Esophagus muscularis mucosa (tissue), 4 donors: ENCODE measurements at regions not wholly inside any gene's neighbourhood (a gene's known extent, or its start where the extent isn't known, plus 50 kb on each side); places are given as distances from the start of the nearest gene placed in this dataset.

Source experiments
- DNase-seq: peaks from one replicate; pipeline ENCODE4 v3.0.0-alpha.2; 2017; ENCODE audit errors: extremely low spot score
- H3K27ac ChIP-seq, 4 donors: fragments of 200-600 bp; sonication (generic); replicated peaks in 1 of 4; 1 replicate in 3 of 4; 2 replicates in 1 of 4; pipeline ENCODE4 v1.5.1; 2016 to 2019; ENCODE audit warnings: mild to moderate bottlenecking in 1 of 4
- H3K27me3 ChIP-seq, 4 donors: fragments of 200-600 bp; sonication (generic); one replicate each; pipeline versions ENCODE4 v1.5.1 to v1.6.0; 2016 to 2019
- H3K36me3 ChIP-seq, 4 donors: fragments of 200-600 bp; sonication (generic); one replicate each; pipeline ENCODE4 v1.5.1; 2016 to 2019
- H3K4me1 ChIP-seq, 4 donors: fragments of 200-600 bp; sonication (generic); one replicate each; pipeline ENCODE4 v1.5.1; 2016 to 2019
- H3K4me3 ChIP-seq, 4 donors: fragments of 200-600 bp; sonication (generic); 1 replicate in 2 of 4; 2 replicates in 2 of 4; pipeline ENCODE4 v1.5.1; 2016 to 2019; ENCODE audit warnings: mild to moderate bottlenecking in 4 of 4, moderate library complexity in 1 of 4
- H3K9me3 ChIP-seq, 4 donors: fragments of 200-600 bp; sonication (generic); 1 replicate in 3 of 4; 2 replicates in 1 of 4; pipeline ENCODE4 v1.5.1; 2016 to 2019
- EP300 ChIP-seq: sonication (generic); formaldehyde crosslinking; IDR thresholded peaks from one replicate; pipeline ENCODE4 v1.6.1; 2017; ENCODE audit warnings: antibody characterized with exemption
- POLR2A ChIP-seq: fragments of 450-650 bp; IDR thresholded peaks from one replicate; pipeline ENCODE4 v1.6.1; 2017; ENCODE audit warnings: antibody characterized with exemption, moderate library complexity, mild to moderate bottlenecking, low read depth
- POLR2AphosphoS5 ChIP-seq, 2 donors: sonication (generic); formaldehyde crosslinking; IDR thresholded peaks; one replicate each; pipeline ENCODE4 v1.6.1; 2017; ENCODE audit warnings: antibody characterized with exemption in 2 of 2
- WGBS: methylation state at CpG from one replicate; pipeline ENCODE4 v1.1.5; 2018; 5-methylcytosine and 5-hydroxymethylcytosine counted together
- intact Hi-C: fragments of 100-400 bp; cut with DNase I; formaldehyde crosslinking; loops from one replicate; pipeline ENCODE4 v1.15.1; 2023
- TF ChIP-seq, protein P1 (sequence below), 3 experiments: fragments of 200-600 bp in 2 of 3; fragments of 450-650 bp in 1 of 3; sonication (generic) in 2 of 3; IDR thresholded peaks; one replicate each; pipeline ENCODE4 v1.5.1; 2017 to 2019; ENCODE audit warnings: antibody characterized with exemption in 3 of 3, mild to moderate bottlenecking in 2 of 3, moderate library complexity in 1 of 3

DNA sequence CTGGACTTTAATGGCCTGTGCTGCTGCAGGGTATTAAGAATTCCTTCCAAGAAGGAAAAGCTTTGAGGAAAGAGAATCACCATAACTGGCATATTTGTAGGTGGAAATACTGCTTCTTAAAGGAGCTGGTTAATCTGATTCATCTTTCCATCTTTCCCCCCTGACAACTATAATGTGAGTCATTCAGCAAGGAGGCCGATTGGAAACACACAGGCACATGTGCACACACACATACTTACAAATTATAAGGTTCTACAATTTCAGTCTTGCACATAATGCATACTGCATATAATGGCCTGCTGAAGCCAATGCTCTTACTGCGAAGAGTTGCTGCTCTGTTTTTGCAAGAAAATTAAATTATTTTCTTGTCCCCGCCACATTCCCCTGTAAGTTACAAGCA is 78.8 kb upstream of the TPP2 start:
- TF ChIP-seq, protein P1, sequence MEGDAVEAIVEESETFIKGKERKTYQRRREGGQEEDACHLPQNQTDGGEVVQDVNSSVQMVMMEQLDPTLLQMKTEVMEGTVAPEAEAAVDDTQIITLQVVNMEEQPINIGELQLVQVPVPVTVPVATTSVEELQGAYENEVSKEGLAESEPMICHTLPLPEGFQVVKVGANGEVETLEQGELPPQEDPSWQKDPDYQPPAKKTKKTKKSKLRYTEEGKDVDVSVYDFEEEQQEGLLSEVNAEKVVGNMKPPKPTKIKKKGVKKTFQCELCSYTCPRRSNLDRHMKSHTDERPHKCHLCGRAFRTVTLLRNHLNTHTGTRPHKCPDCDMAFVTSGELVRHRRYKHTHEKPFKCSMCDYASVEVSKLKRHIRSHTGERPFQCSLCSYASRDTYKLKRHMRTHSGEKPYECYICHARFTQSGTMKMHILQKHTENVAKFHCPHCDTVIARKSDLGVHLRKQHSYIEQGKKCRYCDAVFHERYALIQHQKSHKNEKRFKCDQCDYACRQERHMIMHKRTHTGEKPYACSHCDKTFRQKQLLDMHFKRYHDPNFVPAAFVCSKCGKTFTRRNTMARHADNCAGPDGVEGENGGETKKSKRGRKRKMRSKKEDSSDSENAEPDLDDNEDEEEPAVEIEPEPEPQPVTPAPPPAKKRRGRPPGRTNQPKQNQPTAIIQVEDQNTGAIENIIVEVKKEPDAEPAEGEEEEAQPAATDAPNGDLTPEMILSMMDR (IDR thresholded peaks at IDR 0.05): no peak
- TF ChIP-seq EP300: no peak
- no peak for TF ChIP-seq POLR2A
- TF ChIP-seq POLR2AphosphoS5 (IDR thresholded peaks at IDR 0.05): no peak
- no peak overlapping the region for H3K27ac ChIP-seq
- H3K4me3 ChIP-seq: no peak overlapping the region
- H3K4me1 ChIP-seq: no peaks in the 10 kb centered on the region
- H3K27me3 ChIP-seq: no peaks in the 10 kb centered on the region
- 62% methylated on average over 3 of the region's 3 CpGs for WGBS
- intact Hi-C loops: no loop called here
- DNase-seq: no peak
- H3K36me3 ChIP-seq: no peaks in the 10 kb centered on the region
- H3K9me3 ChIP-seq: no peaks in the 10 kb centered on the region

DNA sequence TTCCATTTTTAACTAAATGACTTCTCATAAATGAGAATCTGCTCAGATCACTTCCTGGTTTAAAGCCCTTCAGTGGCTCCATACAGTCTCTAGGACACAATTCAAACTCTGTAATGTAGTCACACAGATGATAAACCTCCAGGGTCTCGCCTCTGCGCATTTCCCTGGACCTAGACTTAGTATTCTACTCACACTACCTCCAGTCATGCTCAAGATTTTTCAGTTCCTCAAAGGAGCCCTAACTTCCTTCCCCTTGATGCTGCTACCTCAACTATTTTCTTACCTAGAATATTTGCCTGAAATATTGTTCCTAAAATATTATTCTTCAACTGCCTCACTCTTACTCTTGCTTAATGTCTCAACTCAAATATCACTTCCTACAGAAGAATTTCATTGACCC is 86.7 kb upstream of the TPP2 start:
- H3K9me3 ChIP-seq: peaks cover 0 to 5% (median 0%) of the 10 kb centered on the region in 4 donors
- 88% methylated on average over 2 of the region's 2 CpGs for WGBS
- no peak for TF ChIP-seq POLR2AphosphoS5 (IDR thresholded peaks at IDR 0.05)
- TF ChIP-seq POLR2A: no peak
- TF ChIP-seq, protein P1 (IDR thresholded peaks at IDR 0.05): no peak
- TF ChIP-seq EP300: no peak
- no peaks in the 10 kb centered on the region for H3K36me3 ChIP-seq
- H3K27me3 ChIP-seq: no peaks in the 10 kb centered on the region
- H3K4me1 ChIP-seq: no peaks in the 10 kb centered on the region
- no peak for DNase-seq
- intact Hi-C loops: no loop called here
- no peak overlapping the region for H3K4me3 ChIP-seq
- H3K27ac ChIP-seq: no peak overlapping the region

DNA sequence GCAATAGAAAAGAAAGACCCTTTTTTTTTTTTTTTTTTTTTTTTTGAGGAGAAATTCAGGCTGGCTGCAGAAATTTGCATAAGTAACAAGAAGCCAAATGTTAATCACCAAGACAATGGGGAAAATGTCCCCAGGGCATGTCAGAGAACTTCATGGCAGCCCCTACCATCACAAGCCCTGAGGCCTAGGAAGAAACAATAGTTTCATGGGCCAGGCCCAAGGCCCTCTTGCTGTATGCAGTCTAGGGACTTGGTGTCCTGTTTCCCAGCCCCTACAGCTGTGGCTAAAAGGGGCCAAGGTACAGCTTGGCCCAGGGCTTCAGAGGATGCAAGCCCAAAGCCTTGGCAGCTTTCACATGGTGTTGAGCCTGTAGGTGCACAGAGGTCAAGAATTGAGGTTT is 88.4 kb upstream of the TPP2 start:
- Histone ChIP-seq H3K27ac (no peak overlapping the region), H3K36me3 (no peaks in the 10 kb centered on the region), H3K27me3 (no peaks in the 10 kb centered on the region), H3K4me1 (no peaks in the 10 kb centered on the region), H3K4me3 (no peak overlapping the region), H3K9me3 (peaks cover 0 to 5% (median 0%) of the 10 kb centered on the region in 4 donors)
- TF ChIP-seq POLR2A (no peak), POLR2AphosphoS5 (IDR thresholded peaks at IDR 0.05) (no peak), EP300 (no peak)
- TF ChIP-seq, protein P1 (IDR thresholded peaks at IDR 0.05): no peak
- DNase-seq: no peak
- intact Hi-C loops: no loop called here

DNA sequence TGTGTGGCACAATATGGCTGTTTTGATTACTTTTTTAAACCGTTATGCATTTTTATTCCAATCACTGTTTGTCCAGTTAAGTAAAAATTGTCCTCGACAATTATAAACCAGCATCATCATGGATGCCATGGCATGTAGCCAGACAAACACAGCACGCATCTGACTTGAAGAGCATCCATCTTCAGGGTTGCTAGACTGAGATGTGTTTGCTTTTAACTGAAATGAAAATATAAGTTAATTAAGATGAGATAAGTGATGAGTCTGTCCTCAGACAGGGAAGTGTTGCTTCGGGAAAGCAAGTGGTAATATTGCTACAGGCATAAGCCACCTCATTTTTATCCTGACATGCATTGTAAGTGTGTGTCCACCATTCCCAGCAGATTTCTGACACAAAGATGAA is 92.8 kb upstream of the TPP2 start:
- intact Hi-C loops: no loop called here
- Histone ChIP-seq H3K27me3 (no peaks in the 10 kb centered on the region), H3K4me3 (no peak overlapping the region), H3K4me1 (peaks cover 0 to 4% (median 0%) of the 10 kb centered on the region in 4 donors), H3K9me3 (peaks cover 0 to 5% (median 0%) of the 10 kb centered on the region in 4 donors), H3K27ac (no peak overlapping the region), H3K36me3 (no peaks in the 10 kb centered on the region)
- DNase-seq: no peak
- WGBS: 84% methylated on average over 4 of the region's 4 CpGs
- TF ChIP-seq POLR2AphosphoS5 (IDR thresholded peaks at IDR 0.05) (no peak), POLR2A (no peak), EP300 (no peak)
- TF ChIP-seq, protein P1 (IDR thresholded peaks at IDR 0.05): no peak

DNA sequence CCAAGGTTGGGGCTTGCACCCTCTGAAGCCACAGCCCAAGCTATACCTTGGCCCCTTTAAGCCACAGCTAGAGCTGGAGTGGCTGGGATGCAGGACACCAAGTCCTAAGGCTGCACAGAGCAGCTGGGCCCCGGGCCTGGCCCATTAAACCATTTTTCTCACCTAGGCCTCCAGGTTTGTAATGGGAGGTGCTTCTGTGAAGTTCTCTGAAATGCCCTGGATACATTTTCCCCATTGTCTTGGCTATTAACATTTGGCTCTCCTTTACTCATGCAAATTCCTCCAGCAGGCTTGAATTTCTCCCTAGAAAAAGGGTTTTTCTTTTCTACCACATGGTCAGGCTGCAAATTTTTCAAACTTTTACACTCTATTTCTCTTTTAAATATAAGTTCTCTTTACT is 93.8 kb upstream of the FGF14 start:
- no CpG with 5 or more reads among the region's 1 CpG for WGBS
- DNase-seq: no peak
- H3K27me3 ChIP-seq: no peaks in the 10 kb centered on the region
- H3K4me3 ChIP-seq: no peak overlapping the region
- TF ChIP-seq POLR2A (no peak), EP300 (no peak), POLR2AphosphoS5 (IDR thresholded peaks at IDR 0.05) (no peak)
- TF ChIP-seq, protein P1 (IDR thresholded peaks at IDR 0.05): no peak
- H3K36me3 ChIP-seq: no peaks in the 10 kb centered on the region
- no peak overlapping the region for H3K27ac ChIP-seq
- intact Hi-C loops: no loop called here
- no peaks in the 10 kb centered on the region for H3K9me3 ChIP-seq
- no peaks in the 10 kb centered on the region for H3K4me1 ChIP-seq
